CD4-positive, CD25-positive, alpha-beta regulatory T cell (primary cell): ENCODE measurements at regions not wholly inside any gene's neighbourhood (a gene's known extent, or its start where the extent isn't known, plus 50 kb on each side); places are given as distances from the start of the nearest gene placed in this dataset.

Experiments
- ATAC-seq, 2 donors: fragments of 150-1000 bp; cut with Tn5 transposase; one replicate each; pipeline ENCODE4 v1.10.0; 2021; ENCODE audit warnings: low read depth in 2 of 2, moderate number of reproducible peaks in 2 of 2, moderate library complexity in 1 of 2
- DNase-seq, 3 donors: peaks; one replicate each; pipeline versions ENCODE4 v3.0.0 to v3.0.0-alpha.2; 2012 to 2022; ENCODE audit warnings: mixed read lengths in 1 of 3
- H3K27ac ChIP-seq: one replicate; pipeline ENCODE4 v1.7.0; 2013; ENCODE audit warnings: mild to moderate bottlenecking, low read length; ENCODE audit not compliant: insufficient read depth, poor library complexity, severe bottlenecking
- H3K27me3 ChIP-seq: one replicate; pipeline ENCODE4 v1.7.0; 2013; ENCODE audit warnings: low read length; ENCODE audit not compliant: control insufficient read depth, insufficient read depth
- H3K36me3 ChIP-seq: one replicate; pipeline ENCODE4 v1.7.0; 2013; ENCODE audit warnings: mild to moderate bottlenecking, low read length, moderate library complexity; ENCODE audit not compliant: control insufficient read depth, insufficient read depth
- H3K4me1 ChIP-seq: 2 replicates; pipeline ENCODE4 v1.7.0; 2013; ENCODE audit warnings: mild to moderate bottlenecking, low read length; ENCODE audit not compliant: insufficient read depth, control insufficient read depth, poor library complexity, severe bottlenecking
- H3K4me3 ChIP-seq: one replicate; pipeline ENCODE4 v1.7.0; 2013; ENCODE audit warnings: low read depth, mild to moderate bottlenecking, low read length, moderate library complexity
- H3K9me3 ChIP-seq, 2 experiments: 1 replicate in 1 of 2; 2 replicates in 1 of 2; pipeline ENCODE4 v1.7.0; 2013; ENCODE audit warnings: low read length in 2 of 2, mild to moderate bottlenecking in 1 of 2, moderate library complexity in 1 of 2; ENCODE audit not compliant: control insufficient read depth in 2 of 2
- H3K27ac Mint-ChIP-seq, 3 donors: one replicate each; pipeline ENCODE4 v1.8.0; 2020 to 2022; ENCODE audit warnings: mild to moderate bottlenecking in 3 of 3, mixed read lengths in 3 of 3, moderate library complexity in 2 of 3
- H3K27me3 Mint-ChIP-seq: one replicate; pipeline ENCODE4 v1.8.0; 2022; ENCODE audit warnings: mild to moderate bottlenecking, mixed read lengths
- H3K36me3 Mint-ChIP-seq: one replicate; pipeline ENCODE4 v1.8.0; 2020; ENCODE audit warnings: mixed read lengths
- H3K4me1 Mint-ChIP-seq, 4 donors: one replicate each; pipeline ENCODE4 v1.8.0; 2020 to 2022; ENCODE audit warnings: mixed read lengths in 4 of 4, mild to moderate bottlenecking in 1 of 4
- H3K4me3 Mint-ChIP-seq, 4 donors: one replicate each; pipeline ENCODE4 v1.8.0; 2020 to 2022; ENCODE audit warnings: mild to moderate bottlenecking in 4 of 4, mixed read lengths in 4 of 4, moderate library complexity in 3 of 4
- H3K9me3 Mint-ChIP-seq, 7 donors: one replicate each; pipeline ENCODE4 v1.8.0; 2020 to 2022; ENCODE audit warnings: mixed read lengths in 7 of 7, mild to moderate bottlenecking in 3 of 7, moderate library complexity in 2 of 7

DNA sequence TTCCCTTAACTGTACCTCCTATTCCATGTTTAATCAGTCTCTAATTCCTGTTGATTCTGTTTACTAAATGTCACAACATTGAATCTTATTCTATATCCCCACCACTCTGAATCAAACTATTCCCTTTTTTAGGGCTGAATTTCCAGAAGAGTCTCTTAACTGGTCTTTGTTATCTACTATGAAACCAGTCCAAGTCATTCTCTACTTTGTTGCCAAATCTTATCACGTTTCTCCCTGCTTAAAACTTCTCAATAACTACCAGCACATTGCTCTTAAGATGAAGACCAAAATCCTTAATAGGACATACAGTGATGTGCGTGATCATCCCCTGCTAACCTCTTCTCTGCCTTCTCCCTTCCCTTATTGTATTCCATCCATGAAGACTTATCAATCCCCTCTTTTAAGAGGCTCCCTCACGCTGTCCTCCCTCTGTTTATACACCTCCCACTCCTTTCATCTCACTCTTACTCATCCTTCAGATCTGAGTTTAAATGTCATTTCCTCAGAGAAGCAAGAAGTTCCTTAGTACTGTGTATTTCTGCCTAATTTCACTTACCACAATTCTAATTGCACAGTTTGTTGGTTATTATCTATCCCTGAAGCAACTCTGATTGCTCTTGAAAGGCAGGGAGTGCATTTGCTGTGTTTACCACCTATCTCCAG lies 143.0 kb upstream of the AHI1 start:
- Histone ChIP-seq H3K4me1 (no peaks in the 10 kb centered on the region), H3K9me3 (no peaks in the 10 kb centered on the region), H3K4me3 (no peak overlapping the region), H3K27me3 (no peaks in the 10 kb centered on the region), H3K27ac (no peak overlapping the region), H3K36me3 (no peaks in the 10 kb centered on the region)
- H3K4me1 Mint-ChIP-seq: no peaks in the 10 kb centered on the region
- peaks cover 0 to 3% (median 0%) of the 10 kb centered on the region in 7 donors for H3K9me3 Mint-ChIP-seq
- H3K27ac Mint-ChIP-seq: no peak overlapping the region
- H3K4me3 Mint-ChIP-seq: no peak overlapping the region
- peak in 1 of 3 donors; percentile 4 for DNase-seq
- H3K27me3 Mint-ChIP-seq: no peaks in the 10 kb centered on the region
- no peaks in the 10 kb centered on the region for H3K36me3 Mint-ChIP-seq
- no peak for ATAC-seq

DNA sequence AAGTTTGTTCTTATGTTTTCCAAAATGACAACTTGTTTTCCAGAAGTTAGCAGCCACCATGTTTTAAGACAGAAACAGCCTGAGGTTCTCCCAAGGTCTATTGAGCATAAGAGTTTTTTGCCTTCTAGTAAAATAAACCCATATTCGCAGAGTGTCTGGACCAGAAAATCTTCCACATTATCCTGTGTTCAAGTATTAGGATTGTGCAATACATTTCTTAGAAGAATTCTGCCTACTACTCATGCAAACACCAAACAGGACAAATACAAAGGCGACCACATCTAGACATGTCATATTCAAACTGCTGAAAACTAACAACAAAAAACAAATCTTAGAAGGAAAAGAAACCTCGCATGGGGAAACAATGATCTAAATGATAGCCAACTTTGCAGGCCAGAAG lies 145.4 kb upstream of the AHI1 start:
- Mint-ChIP-seq H3K4me1 (no peaks in the 10 kb centered on the region), H3K27me3 (no peaks in the 10 kb centered on the region), H3K36me3 (no peaks in the 10 kb centered on the region), H3K27ac (no peak overlapping the region), H3K9me3 (peaks cover 0 to 3% (median 0%) of the 10 kb centered on the region in 7 donors), H3K4me3 (no peak overlapping the region)
- H3K4me3 ChIP-seq: no peak overlapping the region
- H3K27me3 ChIP-seq: no peaks in the 10 kb centered on the region
- H3K27ac ChIP-seq: no peak overlapping the region
- H3K36me3 ChIP-seq: no peaks in the 10 kb centered on the region
- DNase-seq: no peak
- no peaks in the 10 kb centered on the region for H3K9me3 ChIP-seq
- ATAC-seq: no peak
- no peaks in the 10 kb centered on the region for H3K4me1 ChIP-seq

DNA sequence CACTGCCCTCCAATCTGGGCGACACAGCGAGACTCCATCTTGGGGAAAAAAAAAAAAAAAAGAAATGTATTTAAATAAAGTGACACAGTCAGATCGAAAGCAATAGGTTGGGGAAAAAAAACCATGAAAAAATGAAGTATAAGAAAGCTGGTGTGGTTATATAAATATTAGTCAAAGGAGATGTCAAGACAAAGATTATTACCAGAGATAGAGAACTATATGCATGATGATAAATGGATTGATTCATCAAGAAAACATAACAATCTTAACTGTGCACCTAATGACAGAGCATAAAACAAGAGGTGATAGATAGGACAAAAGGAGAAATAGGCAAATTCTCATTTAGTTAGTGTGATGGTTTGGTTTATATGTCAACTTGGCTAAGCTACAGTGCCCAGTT lies 146.9 kb upstream of the AHI1 start:
- Mint-ChIP-seq H3K9me3 (peaks cover 0 to 6% (median 0%) of the 10 kb centered on the region in 7 donors), H3K4me1 (no peaks in the 10 kb centered on the region), H3K36me3 (no peaks in the 10 kb centered on the region), H3K27me3 (no peaks in the 10 kb centered on the region), H3K4me3 (no peak overlapping the region), H3K27ac (no peak overlapping the region)
- no peaks in the 10 kb centered on the region for H3K27me3 ChIP-seq
- ATAC-seq (no peak), DNase-seq (no peak)
- H3K27ac ChIP-seq: no peak overlapping the region
- H3K4me3 ChIP-seq: no peak overlapping the region
- H3K36me3 ChIP-seq: no peaks in the 10 kb centered on the region
- no peaks in the 10 kb centered on the region for H3K9me3 ChIP-seq
- no peaks in the 10 kb centered on the region for H3K4me1 ChIP-seq

DNA sequence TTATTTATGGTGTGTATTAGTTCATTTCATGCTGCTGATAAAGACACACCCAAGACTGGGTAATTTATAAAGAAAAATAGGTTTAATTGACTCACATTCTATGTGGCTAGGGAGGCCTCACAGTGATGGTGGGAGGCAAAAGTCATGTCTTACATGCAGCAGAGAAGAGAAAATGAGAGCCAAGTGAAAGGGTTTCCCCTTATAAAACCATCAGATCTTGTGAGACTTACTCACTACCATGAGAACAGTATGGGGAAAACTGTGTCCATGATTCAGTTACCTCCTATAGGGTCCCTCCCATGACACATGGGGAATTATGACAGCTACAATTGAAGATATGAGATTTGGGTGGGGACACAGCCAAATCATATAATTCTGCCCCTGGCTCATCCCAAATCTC lies 150.0 kb upstream of the AHI1 start:
- H3K4me3 Mint-ChIP-seq: no peak overlapping the region
- Histone ChIP-seq H3K36me3 (no peaks in the 10 kb centered on the region), H3K4me1 (no peaks in the 10 kb centered on the region), H3K4me3 (no peak overlapping the region), H3K27me3 (no peaks in the 10 kb centered on the region), H3K9me3 (no peaks in the 10 kb centered on the region), H3K27ac (no peak overlapping the region)
- H3K27ac Mint-ChIP-seq: no peak overlapping the region
- ATAC-seq (no peak), DNase-seq (no peak)
- H3K9me3 Mint-ChIP-seq: peaks cover 0 to 11% (median 3%) of the 10 kb centered on the region in 7 donors
- peaks cover 6% of the 10 kb centered on the region for H3K27me3 Mint-ChIP-seq
- H3K36me3 Mint-ChIP-seq: no peaks in the 10 kb centered on the region
- H3K4me1 Mint-ChIP-seq: no peaks in the 10 kb centered on the region

DNA sequence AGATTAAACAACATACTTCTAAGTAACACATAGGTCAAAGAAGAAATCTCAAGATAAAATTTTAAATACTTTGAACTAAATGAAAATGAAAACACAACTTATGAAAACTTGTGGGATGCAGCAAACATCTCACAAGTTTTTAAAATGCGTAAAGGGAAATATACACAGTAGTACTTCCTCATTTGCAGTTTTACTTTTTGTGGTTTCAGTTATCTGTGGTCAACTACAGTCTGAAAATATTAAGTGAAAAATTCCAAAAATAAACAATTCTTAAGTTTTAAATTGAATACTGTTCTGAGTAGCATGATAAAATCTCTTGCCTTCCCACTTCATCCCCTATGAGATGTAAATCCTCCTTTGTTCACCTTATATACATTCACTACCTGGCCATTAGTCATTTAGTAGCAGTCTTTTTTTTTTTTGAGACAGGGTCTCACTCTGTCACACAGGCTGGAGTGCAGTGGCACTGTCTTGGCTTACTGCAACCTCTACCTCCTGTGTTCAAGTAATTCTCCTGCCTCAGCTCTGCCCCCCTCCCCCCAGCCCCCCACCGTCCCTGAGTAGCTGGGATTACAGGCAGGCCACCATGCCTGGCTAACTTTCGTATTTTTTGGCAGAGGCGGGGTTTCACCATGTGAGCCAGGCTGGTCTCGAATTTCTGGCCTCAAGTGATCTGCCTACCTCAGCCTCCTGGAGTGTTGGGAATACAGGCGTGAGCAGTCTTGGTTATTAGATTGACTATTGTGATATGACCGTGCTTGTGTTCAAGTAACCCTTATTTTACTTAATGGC lies 154.6 kb upstream of the AHI1 start:
- peaks cover 6% of the 10 kb centered on the region for H3K27me3 Mint-ChIP-seq
- H3K9me3 ChIP-seq: no peaks in the 10 kb centered on the region
- H3K4me1 ChIP-seq: no peaks in the 10 kb centered on the region
- H3K36me3 Mint-ChIP-seq: no peaks in the 10 kb centered on the region
- H3K27ac Mint-ChIP-seq: no peak overlapping the region
- no peak for ATAC-seq
- DNase-seq: no peak
- H3K27ac ChIP-seq: no peak overlapping the region
- H3K9me3 Mint-ChIP-seq: peaks cover 0 to 28% (median 4%) of the 10 kb centered on the region in 7 donors
- H3K4me3 ChIP-seq: no peak overlapping the region
- no peak overlapping the region for H3K4me3 Mint-ChIP-seq
- no peaks in the 10 kb centered on the region for H3K27me3 ChIP-seq
- peaks cover 0 to 4% (median 0%) of the 10 kb centered on the region in 4 donors for H3K4me1 Mint-ChIP-seq
- H3K36me3 ChIP-seq: no peaks in the 10 kb centered on the region

DNA sequence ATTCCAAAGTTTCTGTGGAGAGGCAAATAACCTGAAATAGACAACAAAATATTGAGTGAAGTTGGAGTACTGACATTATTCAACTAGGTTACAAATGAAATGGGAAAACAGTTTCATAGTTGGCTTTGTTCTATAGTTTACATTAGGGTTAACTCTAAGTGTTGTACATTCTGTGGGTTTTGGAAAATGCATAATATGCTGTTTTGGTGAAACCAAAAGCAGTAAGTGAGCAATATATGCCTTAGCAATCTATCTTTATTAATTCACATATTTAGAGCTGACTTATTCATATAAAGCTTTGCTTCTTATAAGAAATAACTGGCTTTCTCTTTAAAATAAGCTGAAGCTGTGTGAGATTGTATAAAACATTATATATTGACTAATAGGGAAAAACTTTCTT lies 157.5 kb upstream of the AHI1 start:
- Histone ChIP-seq H3K4me3 (no peak overlapping the region), H3K36me3 (no peaks in the 10 kb centered on the region), H3K27ac (no peak overlapping the region), H3K9me3 (no peaks in the 10 kb centered on the region), H3K4me1 (no peaks in the 10 kb centered on the region), H3K27me3 (no peaks in the 10 kb centered on the region)
- no peak overlapping the region for H3K27ac Mint-ChIP-seq
- no peaks in the 10 kb centered on the region for H3K36me3 Mint-ChIP-seq
- H3K27me3 Mint-ChIP-seq: peaks cover 6% of the 10 kb centered on the region
- H3K4me1 Mint-ChIP-seq: peaks cover 0 to 4% (median 0%) of the 10 kb centered on the region in 4 donors
- H3K4me3 Mint-ChIP-seq: no peak overlapping the region
- ATAC-seq: no peak
- DNase-seq: no peak
- peaks cover 0 to 16% (median 4%) of the 10 kb centered on the region in 7 donors for H3K9me3 Mint-ChIP-seq

DNA sequence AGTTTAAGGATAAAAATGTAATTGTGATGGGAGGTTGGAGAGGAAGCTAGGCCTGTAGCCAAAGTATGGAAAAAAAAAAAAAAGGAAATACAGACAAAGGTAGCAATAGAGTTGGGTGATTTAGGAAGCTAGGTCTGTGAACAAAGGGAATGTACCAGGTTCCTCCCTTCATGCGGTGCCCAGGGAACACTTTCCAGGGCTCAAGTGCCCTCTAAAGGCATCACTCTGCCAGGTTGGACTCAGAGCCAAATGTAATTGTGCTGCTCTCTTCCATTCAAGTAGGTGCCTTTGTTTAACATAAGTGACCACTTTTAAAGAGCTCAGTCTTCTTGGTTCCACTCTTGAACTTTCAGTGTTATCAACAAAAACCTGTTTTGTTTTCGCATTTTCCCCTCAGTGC lies 159.7 kb upstream of the AHI1 start:
- Histone ChIP-seq H3K9me3 (no peaks in the 10 kb centered on the region), H3K4me3 (no peak overlapping the region), H3K36me3 (no peaks in the 10 kb centered on the region), H3K27ac (no peak overlapping the region), H3K4me1 (no peaks in the 10 kb centered on the region), H3K27me3 (no peaks in the 10 kb centered on the region)
- no peak overlapping the region for H3K27ac Mint-ChIP-seq
- H3K27me3 Mint-ChIP-seq: no peaks in the 10 kb centered on the region
- H3K4me1 Mint-ChIP-seq: peaks cover 0 to 4% (median 0%) of the 10 kb centered on the region in 4 donors
- H3K36me3 Mint-ChIP-seq: no peaks in the 10 kb centered on the region
- H3K9me3 Mint-ChIP-seq: peaks cover 0 to 16% (median 4%) of the 10 kb centered on the region in 7 donors
- ATAC-seq (no peak), DNase-seq (no peak)
- peak overlapping the region in 1 of 4 donors; percentile 80 for H3K4me3 Mint-ChIP-seq

DNA sequence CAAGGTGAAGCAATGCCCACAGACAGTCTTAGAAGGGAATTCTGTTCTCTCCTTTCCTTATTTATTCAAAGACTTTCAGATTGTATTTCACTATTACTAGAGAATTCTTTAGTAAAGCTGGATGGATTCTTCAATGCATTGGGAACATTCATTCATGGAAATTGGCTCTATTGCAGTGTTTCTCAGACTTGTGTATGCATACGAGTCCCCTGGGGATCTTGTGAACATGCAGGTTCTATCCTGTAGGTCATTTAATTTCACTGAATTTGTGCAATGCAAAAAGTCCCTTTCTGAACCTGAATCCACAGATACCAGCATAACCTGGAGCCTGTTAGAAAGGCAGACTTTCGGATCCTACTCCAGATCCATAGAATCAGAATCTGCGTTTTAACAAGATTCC lies 160.9 kb upstream of the AHI1 start:
- Mint-ChIP-seq H3K4me1 (no peaks in the 10 kb centered on the region), H3K27me3 (no peaks in the 10 kb centered on the region), H3K4me3 (no peak overlapping the region), H3K36me3 (no peaks in the 10 kb centered on the region), H3K9me3 (peaks cover 0 to 16% (median 4%) of the 10 kb centered on the region in 7 donors), H3K27ac (no peak overlapping the region)
- Histone ChIP-seq H3K4me1 (no peaks in the 10 kb centered on the region), H3K36me3 (no peaks in the 10 kb centered on the region), H3K4me3 (no peak overlapping the region), H3K27ac (no peak overlapping the region), H3K27me3 (no peaks in the 10 kb centered on the region), H3K9me3 (no peaks in the 10 kb centered on the region)
- ATAC-seq (no peak), DNase-seq (no peak)
